ENCODE measurements at regions not wholly inside any gene's neighbourhood (a gene's known extent, or its start where the extent isn't known, plus 50 kb on each side); places are given as distances from the start of the nearest gene placed in this dataset.

GRCh38 chr3:182716114-182716688, 77.1 kb upstream of the ATP11B start:
- DNase-seq (ENCODE audit: low read depth in 2 of 2), result no peak

- DNase-seq (ENCODE audit: low read depth in 2 of 2), result no peak
Measured at GRCh38 chr3:182717216-182717615, 76.1 kb upstream of the ATP11B start.

- DNase-seq (ENCODE audit: low read depth in 2 of 2), result no peak
Measured at GRCh38 chr3:182722907-182723306, 70.4 kb upstream of the ATP11B start.

GRCh38 chr3:182723596-182723995, 69.7 kb upstream of the ATP11B start:
- DNase-seq (ENCODE audit: low read depth in 2 of 2), result no peak

- DNase-seq (ENCODE audit: low read depth in 2 of 2), result no peak
Measured at GRCh38 chr3:182725372-182726251, 67.7 kb upstream of the ATP11B start.

GRCh38 chr3:182726258-182727142, 66.8 kb upstream of the ATP11B start:
- DNase-seq (ENCODE audit: low read depth in 2 of 2), result no peak

DNA sequence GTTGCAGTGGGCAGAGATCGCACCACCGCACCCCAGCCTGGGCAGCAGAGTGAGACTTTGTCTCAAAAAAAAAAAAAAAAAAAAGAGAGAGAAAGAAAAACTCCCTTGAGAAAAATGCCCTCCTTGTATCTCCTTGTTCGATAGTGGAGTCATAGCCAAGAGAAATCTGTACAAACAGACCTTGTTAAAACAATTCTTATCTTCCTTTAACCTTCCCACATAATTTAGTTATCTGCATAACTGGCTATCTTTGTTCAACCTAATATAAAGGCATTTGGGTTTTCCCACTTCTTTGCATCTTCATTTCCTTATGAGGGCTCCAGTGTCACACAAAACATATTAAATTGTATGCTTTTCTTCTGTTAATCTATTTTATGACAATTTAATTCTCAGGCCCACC, 65.1 kb upstream of the ATP11B start:
- no peak for DNase-seq (ENCODE audit: low read depth in 2 of 2)

DNA sequence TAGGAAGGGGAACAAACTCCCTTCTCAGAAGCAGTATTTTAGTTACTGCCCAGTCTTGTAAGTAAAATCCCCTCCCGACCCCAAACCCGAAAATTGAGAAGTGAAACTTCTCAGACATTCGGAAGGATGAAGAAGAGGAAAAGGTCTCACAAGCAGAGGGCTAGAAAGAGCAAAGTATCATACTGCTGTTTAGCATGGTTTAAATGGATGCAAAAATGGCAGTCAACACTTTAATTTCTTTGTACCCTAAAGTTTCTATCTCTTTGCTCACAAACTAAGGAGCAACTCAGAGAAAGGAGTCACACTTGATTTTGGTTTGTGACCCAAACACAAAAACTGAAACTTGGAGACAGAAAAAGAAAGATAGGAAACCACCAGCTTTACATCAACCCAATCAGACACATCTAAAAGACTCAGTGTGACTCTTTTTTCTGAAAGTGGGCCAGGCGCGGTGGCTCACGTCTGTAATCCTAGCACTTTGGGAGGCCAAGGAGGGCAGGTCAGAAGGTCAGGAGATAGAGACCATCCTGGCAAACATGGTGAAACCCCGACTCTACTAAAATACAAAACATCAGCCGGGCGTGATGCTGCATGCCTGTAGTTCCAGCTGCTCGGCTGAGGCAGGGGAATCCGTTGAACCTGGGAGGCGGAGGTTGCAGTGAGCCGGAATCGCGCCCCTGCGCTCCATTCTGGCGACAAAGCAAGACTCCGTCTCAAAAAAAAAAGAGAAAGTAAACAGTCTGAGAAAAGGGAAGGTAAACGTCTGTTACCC, 63.2 kb upstream of the ATP11B start:
- no peak for DNase-seq (ENCODE audit: low read depth in 2 of 2)

- DNase-seq (ENCODE audit: low read depth in 2 of 2), result no peak
Measured at GRCh38 chr3:182730675-182731042, 62.6 kb upstream of the ATP11B start.

GRCh38 chr3:182731764-182732163, 61.5 kb upstream of the ATP11B start:
- no peak for DNase-seq (ENCODE audit: low read depth in 2 of 2)

DNA sequence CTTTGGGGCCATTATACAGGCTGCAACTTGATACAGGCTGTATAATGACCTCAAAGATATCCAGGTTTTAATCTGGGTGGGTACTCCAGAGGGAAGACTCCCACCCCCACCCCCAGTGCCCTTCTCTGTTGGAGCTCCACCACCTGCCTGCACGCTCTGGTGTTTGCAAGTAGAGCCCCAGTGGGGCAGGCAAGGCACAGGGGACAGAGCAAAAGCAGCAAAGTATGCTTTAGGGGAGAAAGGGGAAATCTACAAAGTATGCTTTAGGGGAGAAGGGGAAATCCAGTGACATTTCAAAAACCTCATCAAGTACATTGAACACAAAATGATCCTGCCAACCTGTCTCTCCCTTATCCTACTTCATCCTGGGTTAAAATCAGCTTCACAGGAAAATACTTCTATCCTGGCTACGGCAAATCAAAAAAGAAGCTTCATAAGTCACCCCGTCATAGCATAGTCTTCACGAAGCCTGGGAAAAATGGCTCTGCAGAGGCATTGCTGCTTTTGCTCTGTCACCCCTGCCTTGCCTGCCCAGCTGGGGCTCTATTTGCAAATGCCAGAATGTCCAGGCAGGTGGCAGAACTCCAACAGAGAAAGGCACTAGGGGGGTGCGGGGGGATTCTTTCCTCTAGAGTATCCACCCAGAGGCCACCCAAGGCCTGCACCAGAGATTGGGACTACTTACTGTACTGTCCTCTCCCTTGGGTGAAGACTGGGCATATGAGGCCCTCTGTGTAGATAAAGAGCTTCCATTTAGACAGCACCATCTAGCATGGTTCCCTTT, 60.9 kb upstream of the ATP11B start:
- no peak for DNase-seq (ENCODE audit: low read depth in 2 of 2)

DNA sequence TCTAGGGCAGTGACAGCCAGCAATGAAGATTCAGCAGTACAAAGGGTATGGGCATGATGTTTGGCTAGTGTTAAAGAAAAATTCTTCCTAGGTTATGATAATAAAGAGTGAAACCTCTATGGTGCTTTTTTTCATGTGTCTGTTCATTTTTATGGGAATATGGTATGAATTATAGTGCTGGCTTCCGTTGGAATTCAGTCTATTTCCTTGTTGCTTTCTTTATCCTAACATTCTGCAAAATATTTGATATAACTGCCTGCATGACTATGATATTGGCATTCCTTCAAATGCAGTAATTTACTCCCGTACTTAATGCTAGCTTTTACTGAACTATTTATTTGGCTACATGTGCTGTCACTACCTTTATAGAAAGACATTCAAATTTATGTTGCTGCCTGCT, 57.6 kb upstream of the ATP11B start:
- no peak for DNase-seq (ENCODE audit: low read depth in 2 of 2)

GRCh38 chr3:182737825-182738224, 55.5 kb upstream of the ATP11B start:
- no peak for DNase-seq (ENCODE audit: low read depth in 2 of 2)

DNA sequence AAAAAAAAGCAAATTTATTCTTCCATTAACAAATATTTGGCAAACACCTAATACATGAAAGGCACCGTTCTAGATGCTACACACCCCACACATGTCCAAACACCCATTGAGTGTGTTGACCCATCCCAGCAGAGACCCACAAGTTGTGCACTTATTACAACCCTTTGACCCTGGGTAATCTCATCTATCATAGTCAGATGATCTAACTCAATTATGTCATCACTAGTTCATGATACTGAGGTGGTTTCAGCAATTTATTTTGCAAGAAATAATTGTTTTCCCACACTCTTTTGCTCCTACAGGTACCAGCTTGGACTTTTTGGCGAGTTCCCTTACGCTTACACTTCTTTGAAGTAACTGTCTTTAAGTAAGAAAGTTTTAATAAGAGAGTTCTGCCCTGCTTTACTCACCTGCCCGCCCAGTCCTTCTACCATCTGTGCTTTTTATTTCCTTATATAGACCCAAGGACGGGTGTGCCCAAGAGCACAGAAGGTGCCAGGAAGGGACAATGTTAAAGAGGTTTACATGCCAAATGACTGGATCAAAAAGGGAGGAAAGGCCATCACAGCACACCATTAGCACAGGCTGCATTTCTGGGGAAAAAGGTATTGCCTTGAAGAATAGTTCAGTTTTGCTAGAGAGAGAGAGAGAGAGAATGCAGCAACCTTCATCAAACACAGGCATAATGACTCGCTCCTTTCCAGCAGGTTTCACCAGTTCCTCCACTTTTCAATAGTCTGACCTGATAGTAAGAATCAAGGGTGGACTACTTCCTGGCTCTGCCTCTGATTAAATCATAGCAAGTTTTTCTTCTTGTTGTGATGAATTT, 54.5 kb upstream of the ATP11B start:
- no peak for DNase-seq (ENCODE audit: low read depth in 2 of 2)

DNA sequence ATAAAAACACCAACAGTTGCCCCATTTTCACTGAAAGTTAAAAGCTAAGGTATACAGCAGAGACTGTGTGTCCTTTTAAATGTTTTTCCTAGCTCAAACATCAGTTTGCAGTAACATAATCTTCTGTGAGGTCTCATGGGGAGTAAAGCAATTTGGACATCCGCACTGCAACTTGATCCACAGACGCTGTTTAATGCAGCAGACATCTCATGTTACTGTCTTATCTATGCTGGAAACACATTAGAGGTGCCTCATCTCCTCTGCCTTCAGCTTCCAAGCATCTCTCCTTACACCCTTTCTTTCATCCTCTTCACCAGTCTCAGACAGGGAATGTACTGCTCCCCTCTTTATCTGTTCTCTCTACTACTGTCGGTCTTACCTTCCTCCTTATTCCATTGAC, 53.7 kb upstream of the ATP11B start:
- no peak for DNase-seq (ENCODE audit: low read depth in 2 of 2)

DNA sequence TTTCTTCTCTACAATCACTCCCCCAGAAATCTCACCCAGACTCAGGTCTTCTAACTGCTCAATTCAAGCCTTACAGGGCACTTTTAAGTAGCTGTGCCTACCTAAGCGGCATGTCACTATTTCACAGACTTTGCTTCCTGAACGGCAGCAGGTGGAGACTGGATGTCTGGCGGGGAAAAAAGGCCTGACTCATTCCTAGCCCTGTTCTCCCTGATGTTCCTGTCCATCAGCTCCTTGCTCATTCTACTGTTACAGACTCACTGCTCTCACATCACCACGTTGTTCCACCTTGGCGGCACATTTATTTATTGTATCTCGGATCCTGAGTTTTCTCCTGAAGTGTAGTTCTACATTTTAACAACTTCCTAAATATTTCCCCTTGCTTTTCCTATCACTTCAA, 52.6 kb upstream of the ATP11B start:
- DNase-seq (ENCODE audit: low read depth in 2 of 2), result no peak

- no peak for DNase-seq (ENCODE audit: low read depth in 2 of 2)
Measured at GRCh38 chr3:182741214-182741613, 52.1 kb upstream of the ATP11B start.
